Uterus (tissue), 3 donors: ENCODE measurements at regions not wholly inside any gene's neighbourhood (a gene's known extent, or its start where the extent isn't known, plus 50 kb on each side); places are given as distances from the start of the nearest gene placed in this dataset.

Experiments used
- DNase-seq, 2 donors: peaks; one replicate each; pipeline ENCODE4 v3.0.0-alpha.2; 2019 to 2020
- H3K27ac ChIP-seq, 2 donors: fragments of 200-600 bp; sonication (generic); 1 replicate in 1 of 2; 2 replicates in 1 of 2; pipeline ENCODE4 v1.5.1; 2016 to 2018
- H3K27me3 ChIP-seq, 2 donors: fragments of 200-600 bp; sonication (generic); one replicate each; pipeline ENCODE4 v1.5.1; 2018 to 2019; ENCODE audit warnings: control low read depth in 1 of 2
- H3K36me3 ChIP-seq, 2 donors: fragments of 200-600 bp; sonication (generic); one replicate each; pipeline ENCODE4 v1.5.1; 2019; ENCODE audit warnings: control low read depth in 1 of 2
- H3K4me1 ChIP-seq, 2 donors: fragments of 200-600 bp; sonication (generic); one replicate each; pipeline ENCODE4 v1.5.1; 2018 to 2019; ENCODE audit warnings: control low read depth in 1 of 2
- H3K4me3 ChIP-seq, 2 donors: fragments of 200-600 bp; sonication (generic); 1 replicate in 1 of 2; 2 replicates in 1 of 2; pipeline ENCODE4 v1.5.1; 2018 to 2019; ENCODE audit warnings: mild to moderate bottlenecking in 1 of 2
- H3K9me3 ChIP-seq, 2 donors: fragments of 200-600 bp; sonication (generic); one replicate each; pipeline ENCODE4 v1.5.1; 2019; ENCODE audit warnings: control low read depth in 1 of 2
- POLR2A ChIP-seq, 2 donors: fragments of 450-650 bp; IDR thresholded peaks; one replicate each; pipeline ENCODE4 v1.6.1; 2016; ENCODE audit warnings: antibody characterized with exemption in 2 of 2, mild to moderate bottlenecking in 1 of 2, moderate library complexity in 1 of 2
- intact Hi-C: fragments of 100-400 bp; cut with DNase I; formaldehyde crosslinking; loops from one replicate; pipeline ENCODE4 v1.15.1; 2023; ENCODE audit warnings: low total_unique reads
- TF ChIP-seq, protein P1 (sequence below), 4 experiments: fragments of 200-600 bp in 2 of 4; fragments of 450-650 bp in 2 of 4; sonication (generic) in 2 of 4; IDR thresholded peaks; one replicate each; pipeline ENCODE4 v1.5.1; 2016 to 2019; ENCODE audit warnings: antibody characterized with exemption in 4 of 4, mild to moderate bottlenecking in 2 of 4, moderate library complexity in 1 of 4
- donor health status: DM: yes; HTN: yes; CAD: no.

GRCh38 chr4:24405341-24405740 is 179.0 kb downstream of the DHX15 start:
- no peaks in the 10 kb centered on the region for H3K4me1 ChIP-seq
- H3K9me3 ChIP-seq, result no peaks in the 10 kb centered on the region
- intact Hi-C loops, result no loop called here
- H3K36me3 ChIP-seq, result no peaks in the 10 kb centered on the region
- TF ChIP-seq, protein P1, sequence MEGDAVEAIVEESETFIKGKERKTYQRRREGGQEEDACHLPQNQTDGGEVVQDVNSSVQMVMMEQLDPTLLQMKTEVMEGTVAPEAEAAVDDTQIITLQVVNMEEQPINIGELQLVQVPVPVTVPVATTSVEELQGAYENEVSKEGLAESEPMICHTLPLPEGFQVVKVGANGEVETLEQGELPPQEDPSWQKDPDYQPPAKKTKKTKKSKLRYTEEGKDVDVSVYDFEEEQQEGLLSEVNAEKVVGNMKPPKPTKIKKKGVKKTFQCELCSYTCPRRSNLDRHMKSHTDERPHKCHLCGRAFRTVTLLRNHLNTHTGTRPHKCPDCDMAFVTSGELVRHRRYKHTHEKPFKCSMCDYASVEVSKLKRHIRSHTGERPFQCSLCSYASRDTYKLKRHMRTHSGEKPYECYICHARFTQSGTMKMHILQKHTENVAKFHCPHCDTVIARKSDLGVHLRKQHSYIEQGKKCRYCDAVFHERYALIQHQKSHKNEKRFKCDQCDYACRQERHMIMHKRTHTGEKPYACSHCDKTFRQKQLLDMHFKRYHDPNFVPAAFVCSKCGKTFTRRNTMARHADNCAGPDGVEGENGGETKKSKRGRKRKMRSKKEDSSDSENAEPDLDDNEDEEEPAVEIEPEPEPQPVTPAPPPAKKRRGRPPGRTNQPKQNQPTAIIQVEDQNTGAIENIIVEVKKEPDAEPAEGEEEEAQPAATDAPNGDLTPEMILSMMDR (IDR thresholded peaks at IDR 0.05), result no peak
- no peak for TF ChIP-seq POLR2A (IDR thresholded peaks at IDR 0.05)
- DNase-seq, result no peak
- no peak overlapping the region for H3K4me3 ChIP-seq
- H3K27me3 ChIP-seq, result no peaks in the 10 kb centered on the region
- H3K27ac ChIP-seq, result no peak overlapping the region

GRCh38 chr4:24404281-24404680 is 180.1 kb downstream of the DHX15 start:
- H3K27ac ChIP-seq, result no peak overlapping the region
- intact Hi-C loops, result no loop called here
- no peaks in the 10 kb centered on the region for H3K9me3 ChIP-seq
- no peaks in the 10 kb centered on the region for H3K36me3 ChIP-seq
- no peak overlapping the region for H3K4me3 ChIP-seq
- H3K4me1 ChIP-seq, result no peaks in the 10 kb centered on the region
- no peaks in the 10 kb centered on the region for H3K27me3 ChIP-seq
- TF ChIP-seq POLR2A (IDR thresholded peaks at IDR 0.05), result no peak
- TF ChIP-seq, protein P1 (IDR thresholded peaks at IDR 0.05), result no peak
- DNase-seq, result no peak

DNA sequence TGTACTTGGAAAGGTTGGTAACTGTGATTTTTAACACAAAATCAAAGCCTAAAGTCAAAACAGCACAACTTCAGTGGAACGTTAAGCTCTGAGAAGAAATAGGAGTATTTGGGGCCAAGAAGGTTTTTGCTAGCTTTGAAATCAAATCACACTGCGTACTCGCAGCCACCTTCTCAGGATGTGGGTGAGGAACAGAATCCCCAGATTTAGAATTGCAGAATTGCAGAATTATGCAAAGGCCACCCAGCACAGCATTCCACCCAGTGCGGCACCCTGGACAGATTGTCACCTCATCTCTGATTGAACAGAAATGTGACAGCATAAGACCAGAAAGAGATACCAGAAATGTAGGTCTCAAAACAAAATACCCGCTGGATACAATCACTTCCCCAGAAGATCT is 181.1 kb downstream of the DHX15 start:
- Histone ChIP-seq H3K36me3 (no peaks in the 10 kb centered on the region), H3K4me3 (no peak overlapping the region), H3K27me3 (no peaks in the 10 kb centered on the region), H3K27ac (no peak overlapping the region), H3K9me3 (no peaks in the 10 kb centered on the region), H3K4me1 (no peaks in the 10 kb centered on the region)
- DNase-seq, result no peak
- TF ChIP-seq, protein P1 (IDR thresholded peaks at IDR 0.05), result no peak
- TF ChIP-seq POLR2A (IDR thresholded peaks at IDR 0.05), result no peak
- intact Hi-C loops, result no loop called here

DNA sequence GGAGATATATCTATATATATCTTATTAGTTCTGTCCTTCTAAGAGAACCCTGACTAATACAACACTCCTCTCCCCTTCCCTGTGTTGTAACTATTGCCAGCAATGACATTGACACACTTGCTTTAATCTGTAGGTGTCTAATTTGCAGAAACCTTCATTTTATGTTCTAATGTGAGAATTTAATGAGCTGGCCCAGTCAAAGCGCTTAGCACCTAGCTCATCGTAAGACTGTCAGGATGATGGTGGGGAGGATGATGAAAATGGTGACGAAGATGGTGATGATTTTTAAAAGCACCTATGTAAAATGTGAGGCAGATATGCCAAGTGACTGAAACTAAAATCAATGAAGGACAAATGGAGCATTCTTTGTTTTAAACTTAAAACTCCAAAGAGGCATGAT is 183.8 kb downstream of the DHX15 start:
- H3K9me3 ChIP-seq, result no peaks in the 10 kb centered on the region
- H3K27me3 ChIP-seq, result no peaks in the 10 kb centered on the region
- no peak overlapping the region for H3K27ac ChIP-seq
- no peak for DNase-seq
- H3K4me1 ChIP-seq, result no peaks in the 10 kb centered on the region
- no peak for TF ChIP-seq POLR2A (IDR thresholded peaks at IDR 0.05)
- TF ChIP-seq, protein P1 (IDR thresholded peaks at IDR 0.05), result no peak
- H3K4me3 ChIP-seq, result no peak overlapping the region
- H3K36me3 ChIP-seq, result no peaks in the 10 kb centered on the region
- intact Hi-C loops, result no loop called here

- Histone ChIP-seq H3K27me3 (no peaks in the 10 kb centered on the region), H3K4me1 (no peaks in the 10 kb centered on the region), H3K9me3 (no peaks in the 10 kb centered on the region), H3K27ac (no peak overlapping the region), H3K36me3 (no peaks in the 10 kb centered on the region), H3K4me3 (no peak overlapping the region)
- intact Hi-C loops, result no loop called here
- DNase-seq, result no peak
- no peak for TF ChIP-seq POLR2A (IDR thresholded peaks at IDR 0.05)
- TF ChIP-seq, protein P1 (IDR thresholded peaks at IDR 0.05), result no peak
These were observed 187.4 kb downstream of the DHX15 start for GRCh38 chr4:24396988-24397387.
